Forelimb muscle (tissue), 1 donor: ENCODE measurements at regions not wholly inside any gene's neighbourhood (a gene's known extent, or its start where the extent isn't known, plus 50 kb on each side); places are given as distances from the start of the nearest gene placed in this dataset.
"Not testable (repeated sequence)": the region's sequence is repeated elsewhere in the genome, so short reads cannot be mapped to it uniquely, and the experiment has no call there.

Experiments
- DNase-seq: peaks from one replicate; pipeline ENCODE4 v3.0.0-alpha.2; 2013; ENCODE audit warnings: low read depth

DNA sequence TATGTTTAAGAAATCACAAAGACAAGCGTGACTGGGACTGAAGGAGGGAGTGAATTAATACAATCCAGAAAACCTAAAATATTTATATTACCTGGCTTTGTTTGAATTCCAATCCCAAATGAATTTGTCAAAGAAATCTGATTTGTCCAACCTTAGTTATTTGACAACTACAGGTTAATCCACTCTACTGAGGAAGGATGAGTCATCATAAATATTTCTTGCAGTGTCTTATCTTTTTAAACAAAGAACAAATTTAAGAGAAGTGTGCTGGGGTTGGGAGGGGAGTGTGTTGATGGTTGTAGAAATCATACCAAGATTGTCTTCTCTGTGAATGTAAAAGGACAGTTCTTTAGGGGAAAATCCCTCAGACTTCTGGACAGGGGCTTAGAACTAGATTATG is 1106.3 kb upstream of the SLC39A10 start:
- DNase-seq = no peak

DNA sequence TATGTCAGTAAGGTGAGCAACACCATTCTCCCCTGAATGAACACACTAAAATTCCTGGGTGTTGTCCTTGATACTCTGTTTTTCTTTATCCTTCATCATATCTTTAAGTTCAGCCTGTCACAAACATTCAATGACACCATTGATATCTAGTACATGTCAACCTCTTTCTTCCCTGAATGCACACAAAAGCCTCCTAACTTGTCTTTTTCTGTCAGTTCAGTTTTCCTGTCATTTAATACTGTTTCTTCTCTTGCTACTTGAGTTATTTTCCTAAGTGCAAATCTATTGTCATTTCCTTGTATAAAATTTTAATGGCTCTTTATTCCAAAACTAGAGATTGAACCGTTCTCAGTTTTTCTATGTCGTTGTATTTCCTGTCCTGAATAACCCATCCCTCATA is 1107.6 kb upstream of the SLC39A10 start:
- DNase-seq = no peak

GRCh38 chr2:194545978-194546377 is 1111.0 kb upstream of the SLC39A10 start:
- no peak for DNase-seq

GRCh38 chr2:194539425-194539824 is 1117.6 kb upstream of the SLC39A10 start:
- no peak for DNase-seq

DNA sequence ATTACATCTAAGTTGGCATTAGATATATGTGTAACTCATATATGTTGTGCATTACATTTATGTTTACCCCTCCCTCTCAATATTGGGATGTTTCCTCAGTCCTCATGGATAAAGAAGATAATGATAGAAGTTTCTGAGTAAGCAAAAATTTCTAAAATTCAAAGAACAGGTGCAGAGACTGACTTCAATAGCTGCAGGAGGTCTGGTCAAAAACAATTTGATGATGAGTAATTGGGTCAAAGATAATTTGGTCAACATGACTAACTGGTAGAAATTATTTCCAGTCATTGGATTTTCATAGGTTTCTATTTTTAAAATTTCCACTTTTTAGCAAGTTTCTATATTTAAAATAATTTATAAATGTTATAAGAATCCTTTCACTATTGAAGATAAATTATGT is 1130.9 kb upstream of the SLC39A10 start:
- no peak for DNase-seq

DNA sequence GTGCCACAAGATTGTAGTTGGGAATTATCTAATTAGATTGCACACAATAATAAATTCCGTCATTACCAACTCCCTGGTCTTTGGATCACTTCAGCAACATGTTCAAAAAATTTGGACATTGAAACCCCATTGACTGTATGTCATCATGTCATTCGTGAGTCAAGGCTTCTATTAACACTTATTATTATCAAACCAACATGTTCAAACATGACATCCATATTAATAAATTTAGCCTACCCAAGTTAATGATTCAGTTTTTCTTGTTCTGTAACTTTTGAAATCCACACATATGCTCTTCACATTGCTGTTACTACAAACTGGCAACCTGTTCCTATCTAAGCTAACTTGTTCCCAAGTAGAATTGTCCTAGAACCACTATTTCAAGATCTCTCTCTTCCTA is 1142.7 kb upstream of the SLC39A10 start:
- DNase-seq = no peak

DNA sequence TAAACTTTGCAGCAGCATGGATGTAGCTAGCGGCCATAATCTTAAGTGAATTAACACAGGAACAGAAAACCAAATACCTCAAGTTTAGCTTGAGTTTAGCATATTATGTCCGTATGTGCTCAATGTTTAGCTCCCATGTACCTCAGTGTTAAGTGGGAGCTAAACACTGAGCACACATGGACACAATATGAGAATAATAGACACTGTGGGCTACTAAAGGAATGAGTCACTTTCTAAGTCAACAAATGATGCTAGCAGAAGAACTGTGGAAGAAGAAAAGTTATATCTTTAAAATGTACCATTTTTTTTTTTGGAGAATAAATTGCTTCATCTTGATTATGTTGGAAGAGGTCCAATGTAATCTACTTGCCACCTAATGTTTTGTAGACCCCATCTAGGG is 1146.0 kb upstream of the SLC39A10 start:
- not testable (repeated sequence) for DNase-seq

DNA sequence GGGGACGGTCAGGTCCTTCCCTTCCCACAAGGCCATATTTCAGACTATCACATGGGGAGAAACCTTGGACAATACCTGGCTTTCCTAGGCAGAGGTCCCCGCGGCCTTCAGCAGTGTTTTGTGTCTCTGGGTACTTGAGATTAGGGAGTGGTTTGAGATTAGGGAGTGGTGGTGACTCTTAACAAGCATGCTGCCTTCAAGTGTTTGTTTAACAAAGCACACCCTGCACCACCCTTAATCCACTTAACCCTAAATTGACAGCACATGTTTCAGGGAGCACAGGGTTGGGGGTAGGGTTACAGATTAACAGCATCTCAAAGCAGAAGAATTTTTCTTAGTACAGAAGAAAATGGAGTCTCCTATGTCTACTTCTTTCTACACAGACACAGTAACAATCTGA is 1152.2 kb upstream of the SLC39A10 start:
- not testable (repeated sequence) for DNase-seq

GRCh38 chr2:194495046-194495445 is 1162.0 kb upstream of the SLC39A10 start:
- no peak for DNase-seq

GRCh38 chr2:194494401-194494800 is 1162.6 kb upstream of the SLC39A10 start:
- DNase-seq = no peak

GRCh38 chr2:194491409-194492115 is 1165.5 kb upstream of the SLC39A10 start:
- no peak for DNase-seq

DNA sequence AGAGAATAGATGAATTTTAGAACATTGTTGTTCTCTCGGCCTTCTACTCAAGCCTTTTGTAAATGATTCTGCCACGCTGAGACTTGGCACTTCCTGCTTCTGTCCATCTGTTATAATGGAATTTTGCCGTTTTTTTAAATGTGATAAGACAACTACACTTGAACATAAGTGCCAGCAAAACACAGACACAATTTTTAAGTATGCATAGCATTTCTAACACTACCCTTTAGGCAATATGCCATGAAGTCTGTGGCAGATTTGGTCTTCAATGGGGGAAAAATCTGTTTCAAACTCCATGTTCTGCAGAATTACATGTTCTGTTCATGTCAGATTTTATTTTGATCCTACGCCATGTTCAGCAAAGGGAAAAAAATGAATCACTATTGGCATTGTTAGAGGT is 1170.7 kb upstream of the SLC39A10 start:
- no peak for DNase-seq

- no peak for DNase-seq
Measured at GRCh38 chr2:194483041-194483440, 1174.0 kb upstream of the SLC39A10 start.

DNA sequence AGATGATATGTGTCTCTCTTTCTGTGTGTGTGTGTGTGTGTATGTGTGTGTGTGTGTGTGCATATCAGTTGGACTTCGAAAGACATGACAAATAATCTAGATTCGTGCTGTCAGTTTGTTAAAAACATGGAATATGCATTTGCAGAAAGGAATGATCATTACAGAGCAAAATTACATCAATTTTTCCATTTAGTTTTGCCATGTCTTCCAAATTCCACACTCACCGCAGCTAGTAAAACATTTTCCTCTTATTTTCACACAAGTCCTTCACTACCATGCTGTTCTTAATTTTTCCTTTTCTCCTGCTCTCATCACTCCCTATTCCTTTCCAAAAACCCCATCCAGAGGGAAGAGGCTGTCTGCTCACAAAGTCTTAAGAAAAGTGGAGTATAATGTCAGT is 1191.4 kb upstream of the SLC39A10 start:
- DNase-seq = peak; percentile 25

- DNase-seq = no peak
Measured at GRCh38 chr2:194464964-194465638, 1191.9 kb upstream of the SLC39A10 start.

DNA sequence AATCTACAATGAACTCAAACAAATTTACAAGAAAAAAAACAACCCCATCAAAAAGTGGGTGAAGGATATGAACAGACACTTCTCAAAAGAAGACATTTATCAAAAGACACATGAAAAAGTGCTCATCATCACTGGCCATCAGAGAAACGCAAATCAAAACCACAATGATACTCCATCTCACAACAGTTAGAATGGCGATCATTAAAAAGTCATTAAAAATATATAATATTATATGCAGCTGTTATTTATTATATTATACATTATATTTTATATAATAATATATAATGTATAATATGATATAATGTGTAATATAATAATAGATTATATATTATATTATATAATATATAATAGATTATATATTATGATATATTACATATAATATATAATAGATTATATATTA is 1194.1 kb upstream of the SLC39A10 start:
- DNase-seq = not testable (repeated sequence)

DNA sequence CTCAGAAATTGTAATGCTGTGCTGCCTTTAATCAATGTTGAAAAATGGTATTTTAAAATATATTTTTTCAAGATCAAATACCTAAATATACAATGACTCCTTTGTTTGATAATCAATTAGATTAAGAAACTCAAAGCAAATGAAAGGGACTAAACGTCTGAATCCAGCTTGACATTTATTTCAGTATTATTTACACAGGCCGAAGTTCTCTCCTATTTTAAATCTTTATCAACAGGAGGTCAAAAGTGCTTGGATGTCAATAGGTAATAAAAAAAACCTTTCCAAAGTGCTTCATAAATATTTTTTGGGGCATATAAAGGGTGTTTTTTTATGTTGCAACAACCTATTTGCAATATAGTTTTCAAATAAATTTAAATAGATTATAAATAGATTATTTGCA is 1201.7 kb upstream of the SLC39A10 start:
- DNase-seq = no peak

DNA sequence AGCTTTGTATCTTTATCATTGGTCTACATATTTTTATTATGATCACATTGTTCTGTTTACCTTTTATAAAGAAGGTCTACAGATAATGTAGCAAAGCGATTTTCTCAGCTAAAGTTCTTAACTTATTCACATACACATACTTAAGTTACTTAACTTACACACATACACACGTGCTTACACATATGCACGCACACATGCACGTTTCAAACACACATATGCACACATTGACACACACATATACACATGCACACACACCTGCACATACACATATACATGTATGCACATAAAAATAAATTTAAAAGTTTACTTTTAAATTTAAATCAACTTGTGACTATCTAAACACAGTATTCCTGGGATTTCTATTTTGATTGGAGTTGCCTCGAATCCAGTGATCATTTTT is 1204.5 kb upstream of the SLC39A10 start:
- no peak for DNase-seq

- no peak for DNase-seq
Measured at GRCh38 chr2:194445226-194445625, 1211.8 kb upstream of the SLC39A10 start.

DNA sequence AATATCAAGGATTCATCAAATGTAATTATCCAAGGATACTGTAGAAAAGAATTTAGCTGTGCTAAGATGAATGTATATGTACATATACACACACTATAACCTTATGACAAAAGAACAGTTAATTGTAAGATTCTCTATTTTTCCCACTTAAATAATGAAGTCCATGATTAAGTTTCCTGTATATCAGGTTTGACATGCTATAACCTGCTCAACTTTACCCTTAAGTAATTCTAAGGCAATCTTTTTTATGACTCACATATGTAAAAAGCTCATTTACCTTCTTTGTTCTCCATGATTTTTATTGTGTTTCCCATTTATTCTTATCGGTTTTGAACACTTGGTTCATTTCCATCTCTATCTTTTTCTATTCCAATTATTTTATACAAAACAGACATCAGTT is 1213.1 kb upstream of the SLC39A10 start:
- no peak for DNase-seq

DNA sequence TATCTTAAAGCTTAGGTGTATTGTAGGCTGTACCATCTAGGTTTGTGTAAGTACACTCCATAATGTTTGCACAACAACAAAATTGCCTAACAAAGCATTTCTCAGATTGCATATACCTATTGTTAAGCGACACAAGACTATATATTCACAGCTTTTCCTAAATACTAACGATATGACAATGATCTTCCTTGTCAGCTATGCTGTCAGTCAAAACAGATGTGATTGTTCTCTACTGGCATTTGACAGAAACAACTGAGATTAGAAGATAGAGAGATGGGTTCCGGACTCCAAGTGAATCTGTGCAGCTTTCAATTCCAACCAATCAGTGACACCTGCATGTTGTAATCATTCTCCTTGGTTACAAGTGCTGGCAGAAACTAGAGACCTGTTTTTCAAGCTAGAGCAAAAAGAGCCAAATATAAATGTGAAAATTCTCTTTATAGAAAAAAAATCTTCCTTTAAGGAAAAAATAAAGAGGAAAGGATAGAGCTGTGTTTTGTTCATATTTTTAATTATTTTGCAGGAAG is 1232.3 kb upstream of the SLC39A10 start:
- DNase-seq = no peak

DNA sequence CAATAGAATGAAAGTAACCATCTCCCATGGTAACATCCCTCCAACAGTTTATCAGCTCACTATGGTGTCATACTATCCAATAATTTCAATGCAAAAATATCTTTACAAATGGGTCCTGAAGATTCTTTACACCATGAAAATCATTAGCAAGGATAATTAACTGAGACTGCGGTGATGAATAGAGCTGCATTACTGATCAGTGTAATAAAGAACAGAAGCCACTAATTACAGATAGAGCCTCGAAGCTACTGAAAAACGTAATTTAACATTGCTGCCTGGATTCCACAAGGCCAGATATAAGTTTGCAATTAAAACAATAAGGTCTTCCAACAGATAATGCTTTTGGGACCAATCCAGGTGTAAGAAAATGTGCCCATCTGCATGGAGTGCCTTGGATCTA is 1245.8 kb upstream of the SLC39A10 start:
- no peak for DNase-seq

DNA sequence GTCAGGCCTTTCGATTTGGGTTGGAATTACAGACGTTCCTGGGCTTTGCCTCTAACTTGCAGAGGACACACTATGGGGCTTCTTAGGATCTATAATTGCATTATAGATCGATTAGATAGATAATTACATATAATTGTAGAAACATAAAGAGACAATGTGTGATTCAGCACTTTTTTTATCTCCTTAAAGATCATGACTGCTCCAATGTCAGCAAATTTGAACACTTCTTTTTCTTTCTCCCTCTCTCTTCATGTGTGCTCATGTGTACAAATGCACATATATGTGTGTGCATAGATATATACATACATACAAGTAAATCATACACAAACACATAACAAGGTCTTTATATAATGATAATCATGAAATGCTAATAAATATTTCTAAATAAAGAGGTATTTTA is 1261.2 kb upstream of the SLC39A10 start:
- DNase-seq = no peak
